T-helper 2 cell treated with Interferon-gamma antibody and Interleukin-4, amounts not matched to agents 5 μg/mL and 100 μg/mL, for 36 hours (primary cell): ENCODE measurements at regions not wholly inside any gene's neighbourhood (a gene's known extent, or its start where the extent isn't known, plus 50 kb on each side); places are given as distances from the start of the nearest gene placed in this dataset.

ENCODE experiments used
- DNase-seq: peaks from one replicate; pipeline ENCODE4 v3.0.0; 2021; ENCODE audit warnings: low spot score
- H3K27ac Mint-ChIP-seq: one replicate; pipeline ENCODE4 v1.8.0; 2021; ENCODE audit warnings: mild to moderate bottlenecking, mixed read lengths
- H3K27me3 Mint-ChIP-seq: one replicate; pipeline ENCODE4 v1.8.0; 2021; ENCODE audit warnings: low read depth, mixed read lengths
- H3K36me3 Mint-ChIP-seq: one replicate; pipeline ENCODE4 v1.8.0; 2021; ENCODE audit warnings: low read depth, mixed read lengths
- H3K4me1 Mint-ChIP-seq: one replicate; pipeline ENCODE4 v1.8.0; 2021; ENCODE audit warnings: low read depth, mixed read lengths
- H3K4me3 Mint-ChIP-seq: one replicate; pipeline ENCODE4 v1.8.0; 2022; ENCODE audit warnings: mild to moderate bottlenecking, moderate library complexity, mixed read lengths
- H3K9me3 Mint-ChIP-seq: one replicate; pipeline ENCODE4 v1.8.0; 2021; ENCODE audit warnings: mixed read lengths

DNA sequence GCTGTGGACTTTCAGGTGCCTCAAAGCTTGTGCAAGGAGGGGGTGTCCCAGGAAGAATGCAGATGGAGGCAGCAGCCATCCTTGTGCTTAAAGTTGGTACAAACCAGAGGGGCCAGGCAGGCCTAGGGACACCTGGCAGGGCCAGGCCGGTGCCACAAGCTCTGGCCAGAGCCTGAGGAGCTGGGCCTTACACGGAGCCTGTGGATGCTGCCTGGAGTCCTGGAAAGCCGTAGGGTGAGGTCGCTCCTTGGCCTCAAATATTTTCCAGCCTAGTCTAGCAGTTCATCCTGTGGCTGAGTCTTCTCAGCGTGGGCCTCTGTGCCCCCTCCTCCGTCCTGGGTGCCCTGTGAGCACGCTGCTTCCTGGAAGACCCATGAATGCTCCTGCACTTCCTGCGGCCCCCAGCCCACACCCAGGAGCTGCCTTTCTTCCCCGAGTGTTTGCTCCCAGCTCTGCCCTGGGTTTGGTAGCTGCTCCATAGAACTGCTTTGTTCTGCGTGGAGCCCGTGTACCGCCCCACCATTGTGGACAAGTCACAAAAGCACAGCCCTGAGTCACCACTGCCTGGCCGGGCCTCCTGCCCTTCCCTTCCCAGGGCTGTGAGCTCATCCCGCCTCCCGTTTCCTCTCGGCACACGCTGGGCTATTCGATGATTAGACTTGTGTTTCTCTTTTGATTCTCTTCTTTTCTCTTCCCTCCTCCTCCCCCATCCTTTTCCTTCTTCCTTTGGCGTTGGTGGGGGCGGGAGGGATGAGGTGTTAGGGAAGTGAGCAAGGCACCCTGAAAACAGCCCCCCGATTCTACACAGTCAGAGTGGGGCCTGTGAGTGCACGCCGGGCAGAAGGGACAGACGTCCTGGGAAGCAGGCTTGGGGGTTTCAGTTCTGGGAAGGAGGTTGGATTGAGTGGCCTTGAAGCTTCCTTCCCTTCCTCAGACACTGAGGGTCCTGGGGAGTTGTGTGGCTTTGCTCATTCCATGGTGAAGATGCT lies 73.2 kb upstream of the SHH start:
- no peak for DNase-seq
- no peak overlapping the region for H3K27ac Mint-ChIP-seq
- H3K9me3 Mint-ChIP-seq = no peaks in the 10 kb centered on the region
- no peaks in the 10 kb centered on the region for H3K36me3 Mint-ChIP-seq
- no peaks in the 10 kb centered on the region for H3K27me3 Mint-ChIP-seq
- no peaks in the 10 kb centered on the region for H3K4me1 Mint-ChIP-seq
- H3K4me3 Mint-ChIP-seq = no peak overlapping the region

DNA sequence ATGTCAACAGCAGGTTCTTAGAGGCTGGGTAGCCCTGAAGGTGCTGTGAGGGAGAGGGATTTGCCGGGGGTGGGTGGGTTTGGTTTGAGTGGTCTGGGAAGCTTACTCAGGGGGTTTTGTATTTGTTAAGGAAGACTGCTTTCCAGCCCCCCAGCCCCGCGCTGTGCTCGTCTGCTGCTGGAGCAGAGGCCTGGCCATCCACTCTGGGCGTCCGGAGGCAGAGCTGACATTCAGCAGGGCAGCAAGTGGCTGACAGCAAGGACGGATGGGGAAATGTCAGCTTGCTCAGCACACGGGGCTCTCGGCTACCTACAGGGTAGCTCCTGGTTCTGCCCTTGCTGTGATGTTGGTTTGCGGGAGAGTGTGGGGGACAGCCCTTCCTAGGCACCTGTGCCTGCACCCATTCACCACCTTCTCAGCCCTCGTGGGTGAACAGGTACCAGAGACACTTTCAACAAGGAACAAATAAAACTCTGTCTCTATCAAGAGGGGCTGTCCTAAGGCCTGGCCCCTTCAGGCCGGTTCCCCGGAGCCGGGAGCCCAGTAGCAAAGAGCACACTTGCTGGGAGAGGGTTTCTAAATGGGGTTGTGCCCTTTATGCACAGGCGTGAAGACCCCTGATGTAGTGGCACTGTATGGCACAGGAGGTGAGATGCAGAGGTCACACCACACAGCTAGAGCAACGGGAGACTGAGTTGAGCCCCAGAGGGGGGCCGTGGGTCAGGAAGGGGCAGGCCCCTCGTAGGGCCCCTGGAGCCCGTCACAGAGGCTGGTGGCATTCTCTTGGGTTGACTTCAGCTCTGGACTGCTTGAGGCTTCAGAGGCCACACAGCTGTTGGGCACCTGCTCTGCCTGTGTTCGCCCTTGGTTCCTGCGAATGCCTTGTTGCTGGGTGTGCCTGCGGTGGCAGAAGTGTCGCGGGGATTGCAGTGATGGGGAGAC lies 72.2 kb upstream of the SHH start:
- Mint-ChIP-seq H3K4me1 (no peaks in the 10 kb centered on the region), H3K9me3 (no peaks in the 10 kb centered on the region), H3K4me3 (no peak overlapping the region), H3K27me3 (no peaks in the 10 kb centered on the region), H3K27ac (no peak overlapping the region), H3K36me3 (no peaks in the 10 kb centered on the region)
- DNase-seq = no peak

GRCh38 chr7:155883491-155884224 lies 71.4 kb upstream of the SHH start:
- Mint-ChIP-seq H3K4me1 (no peaks in the 10 kb centered on the region), H3K36me3 (no peaks in the 10 kb centered on the region), H3K27me3 (no peaks in the 10 kb centered on the region), H3K9me3 (no peaks in the 10 kb centered on the region), H3K27ac (no peak overlapping the region), H3K4me3 (no peak overlapping the region)
- DNase-seq = no peak

GRCh38 chr7:155882596-155882995 lies 70.3 kb upstream of the SHH start:
- no peaks in the 10 kb centered on the region for H3K4me1 Mint-ChIP-seq
- H3K27me3 Mint-ChIP-seq = no peaks in the 10 kb centered on the region
- no peak for DNase-seq
- H3K27ac Mint-ChIP-seq = no peak overlapping the region
- H3K4me3 Mint-ChIP-seq = no peak overlapping the region
- H3K36me3 Mint-ChIP-seq = no peaks in the 10 kb centered on the region
- H3K9me3 Mint-ChIP-seq = no peaks in the 10 kb centered on the region

GRCh38 chr7:155881471-155882350 lies 69.4 kb upstream of the SHH start:
- Mint-ChIP-seq H3K27me3 (no peaks in the 10 kb centered on the region), H3K4me3 (no peak overlapping the region), H3K9me3 (no peaks in the 10 kb centered on the region), H3K4me1 (no peaks in the 10 kb centered on the region), H3K36me3 (no peaks in the 10 kb centered on the region), H3K27ac (no peak overlapping the region)
- DNase-seq = no peak

DNA sequence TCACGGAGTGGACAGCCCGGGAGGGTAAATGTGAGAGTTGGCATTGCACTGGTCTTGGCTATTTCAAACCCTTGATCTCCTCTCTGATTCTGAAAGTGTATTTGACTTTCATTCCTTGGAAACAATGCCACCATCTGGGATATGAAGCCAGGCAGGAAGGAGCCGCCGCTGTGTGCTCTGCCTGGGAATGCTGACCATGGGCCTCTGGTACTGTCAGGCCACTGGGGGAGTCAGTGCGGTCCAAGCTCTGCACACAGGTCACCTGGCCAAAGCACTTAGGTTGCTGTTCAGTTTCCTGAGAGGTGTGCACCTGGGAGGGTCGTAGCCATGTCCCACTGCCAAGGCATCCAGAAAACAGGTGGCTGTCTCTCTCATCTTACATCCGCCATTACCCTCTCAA lies 68.5 kb upstream of the SHH start:
- Mint-ChIP-seq H3K36me3 (no peaks in the 10 kb centered on the region), H3K9me3 (no peaks in the 10 kb centered on the region), H3K4me1 (no peaks in the 10 kb centered on the region), H3K4me3 (no peak overlapping the region), H3K27me3 (no peaks in the 10 kb centered on the region), H3K27ac (no peak overlapping the region)
- DNase-seq = no peak

GRCh38 chr7:155879592-155879991 lies 67.3 kb upstream of the SHH start:
- no peak overlapping the region for H3K4me3 Mint-ChIP-seq

GRCh38 chr7:155878674-155879073 lies 66.4 kb upstream of the SHH start:
- H3K4me1 Mint-ChIP-seq = no peaks in the 10 kb centered on the region
- H3K4me3 Mint-ChIP-seq = no peak overlapping the region
- peaks cover 2% of the 10 kb centered on the region for H3K27me3 Mint-ChIP-seq
- H3K27ac Mint-ChIP-seq = no peak overlapping the region
- H3K9me3 Mint-ChIP-seq = no peaks in the 10 kb centered on the region
- DNase-seq = no peak
- no peaks in the 10 kb centered on the region for H3K36me3 Mint-ChIP-seq

More at GRCh38 chr7:155879592-155879991, 67.3 kb upstream of the SHH start:
- no peaks in the 10 kb centered on the region for H3K4me1 Mint-ChIP-seq
- no peak overlapping the region for H3K27ac Mint-ChIP-seq
- H3K27me3 Mint-ChIP-seq = no peaks in the 10 kb centered on the region
- H3K9me3 Mint-ChIP-seq = no peaks in the 10 kb centered on the region
- no peak for DNase-seq
- no peaks in the 10 kb centered on the region for H3K36me3 Mint-ChIP-seq

- Mint-ChIP-seq H3K36me3 (no peaks in the 10 kb centered on the region), H3K9me3 (no peaks in the 10 kb centered on the region), H3K27ac (no peak overlapping the region), H3K27me3 (peaks cover 2% of the 10 kb centered on the region), H3K4me1 (no peaks in the 10 kb centered on the region), H3K4me3 (no peak overlapping the region)
- no peak for DNase-seq
Measured at GRCh38 chr7:155878250-155878649, 66.0 kb upstream of the SHH start.

- H3K9me3 Mint-ChIP-seq = no peaks in the 10 kb centered on the region
- H3K27ac Mint-ChIP-seq = no peak overlapping the region
- H3K36me3 Mint-ChIP-seq = no peaks in the 10 kb centered on the region
- H3K27me3 Mint-ChIP-seq = peaks cover 2% of the 10 kb centered on the region
- H3K4me1 Mint-ChIP-seq = no peaks in the 10 kb centered on the region
- DNase-seq = no peak
- H3K4me3 Mint-ChIP-seq = no peak overlapping the region
Measured at GRCh38 chr7:155877167-155877566, 64.9 kb upstream of the SHH start.

GRCh38 chr7:155874411-155874810 lies 62.1 kb upstream of the SHH start:
- Mint-ChIP-seq H3K36me3 (no peaks in the 10 kb centered on the region), H3K9me3 (no peaks in the 10 kb centered on the region), H3K4me3 (no peak overlapping the region), H3K4me1 (no peaks in the 10 kb centered on the region), H3K27ac (no peak overlapping the region), H3K27me3 (peaks cover 2% of the 10 kb centered on the region)
- no peak for DNase-seq

GRCh38 chr7:155874010-155874409 lies 61.7 kb upstream of the SHH start:
- no peak for DNase-seq
- Mint-ChIP-seq H3K9me3 (no peaks in the 10 kb centered on the region), H3K36me3 (no peaks in the 10 kb centered on the region), H3K27ac (no peak overlapping the region), H3K4me3 (no peak overlapping the region), H3K4me1 (no peaks in the 10 kb centered on the region), H3K27me3 (peaks cover 2% of the 10 kb centered on the region)
